GM21825 (cell line): ENCODE measurements at regions not wholly inside any gene's neighbourhood (a gene's known extent, or its start where the extent isn't known, plus 50 kb on each side); places are given as distances from the start of the nearest gene placed in this dataset.

Experiments used
- ATAC-seq: cut with Tn5 transposase; IDR thresholded peaks from one replicate; pipeline ENCODE4 v1.9.1; 2021; ENCODE audit warnings: mild to moderate bottlenecking, moderate library complexity; ENCODE audit not compliant: unreplicated experiment

GRCh38 chr11:116698080-116698479 is 74.7 kb downstream of the BUD13 start:
- no peak for ATAC-seq

GRCh38 chr11:116697639-116698038 is 75.1 kb downstream of the BUD13 start:
- ATAC-seq = no peak

- no peak for ATAC-seq
Measured at GRCh38 chr11:116697011-116697410, 75.8 kb downstream of the BUD13 start.

GRCh38 chr11:116696381-116696941 is 76.3 kb downstream of the BUD13 start:
- ATAC-seq = no peak

- no peak for ATAC-seq
Measured at GRCh38 chr11:116695657-116696254, 77.0 kb downstream of the BUD13 start.

GRCh38 chr11:116694815-116695590 is 77.8 kb downstream of the BUD13 start:
- no peak for ATAC-seq

GRCh38 chr11:116694349-116694725 is 78.5 kb downstream of the BUD13 start:
- ATAC-seq = no peak

GRCh38 chr11:116693593-116694348 is 79.0 kb downstream of the BUD13 start:
- ATAC-seq = no peak

GRCh38 chr11:116693102-116693570 is 79.7 kb downstream of the BUD13 start:
- ATAC-seq = no peak

- ATAC-seq = no peak
Measured at GRCh38 chr11:116692318-116693101, 80.3 kb downstream of the BUD13 start.

GRCh38 chr11:116691771-116692177 is 81.0 kb downstream of the BUD13 start:
- no peak for ATAC-seq

GRCh38 chr11:116690611-116691010 is 82.2 kb downstream of the BUD13 start:
- no peak for ATAC-seq

- no peak for ATAC-seq
Measured at GRCh38 chr11:116689413-116690127, 83.2 kb downstream of the BUD13 start.

- no peak for ATAC-seq
Measured at GRCh38 chr11:116688202-116688540, 84.6 kb downstream of the BUD13 start.

GRCh38 chr11:116687458-116688201 is 85.2 kb downstream of the BUD13 start:
- ATAC-seq = no peak

- no peak for ATAC-seq
Measured at GRCh38 chr11:116686866-116687265, 85.9 kb downstream of the BUD13 start.

- ATAC-seq = no peak
Measured at GRCh38 chr11:116683982-116684381, 88.8 kb downstream of the BUD13 start.

GRCh38 chr11:116680349-116681125 is 92.2 kb downstream of the BUD13 start:
- ATAC-seq = no peak

GRCh38 chr11:116678887-116679286 is 93.9 kb downstream of the BUD13 start:
- ATAC-seq = no peak
